Spleen (tissue), 11 donors: ENCODE measurements at regions not wholly inside any gene's neighbourhood (a gene's known extent, or its start where the extent isn't known, plus 50 kb on each side); places are given as distances from the start of the nearest gene placed in this dataset.

Experiments
- DNase-seq: peaks from one replicate; pipeline ENCODE4 v3.0.0-alpha.2; 2020
- H3K27ac ChIP-seq, 8 donors: fragments of 200-600 bp; sonication (generic) in 7 of 8; 1 replicate in 4 of 8; 2 replicates in 4 of 8; pipeline versions ENCODE4 v1.5.0 to v1.8.0; 2016 to 2021; ENCODE audit warnings: inconsistent platforms in 4 of 8, mild to moderate bottlenecking in 4 of 8, moderate library complexity in 1 of 8
- H3K27me3 ChIP-seq, 7 donors: fragments of 200-600 bp; sonication (generic) in 6 of 7; replicated peaks in 1 of 7; 1 replicate in 4 of 7; 2 replicates in 3 of 7; pipeline versions ENCODE4 v1.5.0 to v1.8.0; 2016 to 2021; ENCODE audit warnings: inconsistent platforms in 3 of 7, mild to moderate bottlenecking in 1 of 7
- H3K36me3 ChIP-seq, 6 donors: fragments of 200-600 bp; sonication (generic) in 5 of 6; 1 replicate in 4 of 6; 2 replicates in 2 of 6; pipeline versions ENCODE4 v1.5.0 to v1.8.0; 2016 to 2021; ENCODE audit warnings: inconsistent platforms in 2 of 6
- H3K4me1 ChIP-seq, 6 donors: fragments of 200-600 bp; sonication (generic) in 5 of 6; 1 replicate in 3 of 6; 2 replicates in 3 of 6; pipeline versions ENCODE4 v1.5.0 to v1.8.0; 2016 to 2021; ENCODE audit warnings: inconsistent platforms in 3 of 6
- H3K4me3 ChIP-seq, 8 donors: fragments of 200-600 bp; sonication (generic) in 7 of 8; 1 replicate in 4 of 8; 2 replicates in 4 of 8; pipeline versions ENCODE4 v1.5.0 to v1.8.0; 2016 to 2021; ENCODE audit warnings: inconsistent platforms in 4 of 8, mild to moderate bottlenecking in 4 of 8, moderate library complexity in 2 of 8
- H3K9me3 ChIP-seq, 8 donors: fragments of 200-600 bp; sonication (generic) in 7 of 8; 1 replicate in 4 of 8; 2 replicates in 4 of 8; pipeline versions ENCODE4 v1.5.0 to v1.8.0; 2016 to 2021; ENCODE audit warnings: inconsistent platforms in 4 of 8
- CTCF ChIP-seq, 11 experiments: fragments of 200-600 bp in 7 of 11; fragments of 450-650 bp in 4 of 11; sonication (generic) in 4 of 11; IDR thresholded peaks in 8 of 11; conservative IDR thresholded peaks in 3 of 11; 1 replicate in 7 of 11; 2 replicates in 4 of 11; pipeline versions ENCODE4 v1.4.0 to v1.8.0; 2016 to 2021; ENCODE audit warnings: antibody characterized with exemption in 11 of 11, inconsistent platforms in 4 of 11, mild to moderate bottlenecking in 1 of 11
- POLR2A ChIP-seq, 3 donors: fragments of 450-650 bp; IDR thresholded peaks; one replicate each; pipeline ENCODE4 v1.5.1; 2017; ENCODE audit warnings: antibody characterized with exemption in 3 of 3, mild to moderate bottlenecking in 1 of 3
- POLR2AphosphoS5 ChIP-seq, 3 donors: sonication (generic); formaldehyde crosslinking; IDR thresholded peaks; one replicate each; pipeline ENCODE4 v1.5.1; 2017; ENCODE audit warnings: antibody characterized with exemption in 3 of 3
- WGBS, 5 donors: extraction: QIAGEN DNeasy Blood & Tissue Kit in 3 of 5; methylation state at CpG; one replicate each; pipeline versions ENCODE4 v1.1.5 to v1.1.7; 2013 to 2018; 5-methylcytosine and 5-hydroxymethylcytosine counted together
- intact Hi-C: fragments of 100-400 bp; cut with DNase I; formaldehyde crosslinking; loops from one replicate; pipeline ENCODE4 v1.15.0; 2023; ENCODE audit warnings: low total_unique reads
- donor health status: healthy with polysubstance abuse.
- donor health status: DM: no; HTN: no; CAD: no; lungs with moderate emphysema.
- donor health status: DM: no; HTN: no; CAD: no.
- donor health status: Bipolar disorder and iron deficiency.
- donor health status: healthy.
- donor health status: DM: no; HTN: no; CAD: no.
- donor health status: DM: yes; HTN: yes; CAD: no.

DNA sequence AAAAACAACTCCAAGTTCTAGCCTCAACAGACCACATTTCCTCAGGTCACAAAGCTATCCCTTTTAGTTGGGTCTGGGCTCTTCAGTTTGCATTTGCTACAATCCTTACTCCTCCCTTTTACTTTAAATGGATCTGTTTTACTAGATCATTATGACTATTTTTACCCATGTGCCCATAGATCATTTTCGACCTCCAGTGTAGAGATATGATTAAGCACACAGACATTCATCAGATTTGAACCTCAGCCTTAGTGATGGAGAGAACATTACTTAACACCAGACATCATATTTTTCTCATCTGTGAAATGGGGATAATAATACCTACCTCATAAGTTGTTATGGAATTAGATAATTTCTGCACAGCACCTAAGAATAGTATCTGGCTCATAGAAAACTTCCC is 141.9 kb downstream of the NPR3 start:
- TF ChIP-seq POLR2A (IDR thresholded peaks at IDR 0.05) (no peak), POLR2AphosphoS5 (IDR thresholded peaks at IDR 0.05) (no peak), CTCF (IDR thresholded peaks at IDR 0.05 in 8 of 11, conservative IDR thresholded peaks at IDR 0.05 in 3 of 11) (no peak)
- intact Hi-C loops: no loop called here
- Histone ChIP-seq H3K36me3 (no peaks in the 10 kb centered on the region), H3K4me3 (no peak overlapping the region), H3K9me3 (peaks cover 0 to 18% (median 12%) of the 10 kb centered on the region in 8 donors), H3K4me1 (no peaks in the 10 kb centered on the region), H3K27ac (no peak overlapping the region), H3K27me3 (peaks cover 0 to 5% (median 0%) of the 10 kb centered on the region in 7 donors)
- DNase-seq: no peak
- WGBS, 5 donors: 52 to 90% (median 63%) methylated on average over 1 of the region's 1 CpG

- H3K4me3 ChIP-seq: no peak overlapping the region
- DNase-seq: no peak
- no peaks in the 10 kb centered on the region for H3K36me3 ChIP-seq
- H3K27me3 ChIP-seq: peaks cover 0 to 5% (median 0%) of the 10 kb centered on the region in 7 donors
- no peak overlapping the region for H3K27ac ChIP-seq
- no peaks in the 10 kb centered on the region for H3K4me1 ChIP-seq
- no peak for TF ChIP-seq CTCF (IDR thresholded peaks at IDR 0.05 in 8 of 11, conservative IDR thresholded peaks at IDR 0.05 in 3 of 11)
- no peak for TF ChIP-seq POLR2A (IDR thresholded peaks at IDR 0.05)
- no peak for TF ChIP-seq POLR2AphosphoS5 (IDR thresholded peaks at IDR 0.05)
- intact Hi-C loops: no loop called here
- H3K9me3 ChIP-seq: peaks cover 6 to 33% (median 27%) of the 10 kb centered on the region in 8 donors
These were observed 143.4 kb downstream of the NPR3 start for GRCh38 chr5:32854473-32854872.

- TF ChIP-seq POLR2A (IDR thresholded peaks at IDR 0.05) (no peak), CTCF (IDR thresholded peaks at IDR 0.05 in 8 of 11, conservative IDR thresholded peaks at IDR 0.05 in 3 of 11) (no peak), POLR2AphosphoS5 (IDR thresholded peaks at IDR 0.05) (no peak)
- no peak overlapping the region for H3K4me3 ChIP-seq
- H3K4me1 ChIP-seq: no peaks in the 10 kb centered on the region
- no peak overlapping the region for H3K27ac ChIP-seq
- intact Hi-C loops: no loop called here
- peaks cover 9 to 43% (median 34%) of the 10 kb centered on the region in 8 donors for H3K9me3 ChIP-seq
- no peaks in the 10 kb centered on the region for H3K27me3 ChIP-seq
- DNase-seq: no peak
- H3K36me3 ChIP-seq: no peaks in the 10 kb centered on the region
These were observed 148.1 kb downstream of the NPR3 start for GRCh38 chr5:32859211-32859641.

GRCh38 chr5:32865475-32865874 is 154.4 kb downstream of the NPR3 start:
- 81 to 91% (median 89%) methylated on average over 5 of the region's 5 CpGs for WGBS, 5 donors

More at GRCh38 chr5:32865475-32865874, 154.4 kb downstream of the NPR3 start:
- no peak overlapping the region for H3K27ac ChIP-seq
- no peak overlapping the region for H3K4me3 ChIP-seq
- intact Hi-C loops: no loop called here
- H3K4me1 ChIP-seq: no peaks in the 10 kb centered on the region
- no peaks in the 10 kb centered on the region for H3K36me3 ChIP-seq
- H3K27me3 ChIP-seq: no peaks in the 10 kb centered on the region
- no peak for DNase-seq
- TF ChIP-seq CTCF (IDR thresholded peaks at IDR 0.05 in 8 of 11, conservative IDR thresholded peaks at IDR 0.05 in 3 of 11): no peak
- TF ChIP-seq POLR2AphosphoS5 (IDR thresholded peaks at IDR 0.05): no peak
- TF ChIP-seq POLR2A (IDR thresholded peaks at IDR 0.05): no peak
- H3K9me3 ChIP-seq: peaks cover 0 to 16% (median 0%) of the 10 kb centered on the region in 8 donors
